Frontal cortex (tissue), 3 donors: ENCODE measurements at regions not wholly inside any gene's neighbourhood (a gene's known extent, or its start where the extent isn't known, plus 50 kb on each side); places are given as distances from the start of the nearest gene placed in this dataset.
"Not testable (repeated sequence)": the region's sequence is repeated elsewhere in the genome, so short reads cannot be mapped to it uniquely, and the experiment has no call there.

ENCODE experiments used
- DNase-seq, 2 donors: peaks; one replicate each; pipeline ENCODE4 v3.0.0; 2012; ENCODE audit warnings: low spot score in 2 of 2
- FAIRE-seq: peaks from 2 replicates; lab custom pipeline; 2012; peaks lifted over from hg19 to GRCh38; lab: Jason Lieb, UNC
- donor health status: control.
- donor health status: control.
- donor health status: control.

DNA sequence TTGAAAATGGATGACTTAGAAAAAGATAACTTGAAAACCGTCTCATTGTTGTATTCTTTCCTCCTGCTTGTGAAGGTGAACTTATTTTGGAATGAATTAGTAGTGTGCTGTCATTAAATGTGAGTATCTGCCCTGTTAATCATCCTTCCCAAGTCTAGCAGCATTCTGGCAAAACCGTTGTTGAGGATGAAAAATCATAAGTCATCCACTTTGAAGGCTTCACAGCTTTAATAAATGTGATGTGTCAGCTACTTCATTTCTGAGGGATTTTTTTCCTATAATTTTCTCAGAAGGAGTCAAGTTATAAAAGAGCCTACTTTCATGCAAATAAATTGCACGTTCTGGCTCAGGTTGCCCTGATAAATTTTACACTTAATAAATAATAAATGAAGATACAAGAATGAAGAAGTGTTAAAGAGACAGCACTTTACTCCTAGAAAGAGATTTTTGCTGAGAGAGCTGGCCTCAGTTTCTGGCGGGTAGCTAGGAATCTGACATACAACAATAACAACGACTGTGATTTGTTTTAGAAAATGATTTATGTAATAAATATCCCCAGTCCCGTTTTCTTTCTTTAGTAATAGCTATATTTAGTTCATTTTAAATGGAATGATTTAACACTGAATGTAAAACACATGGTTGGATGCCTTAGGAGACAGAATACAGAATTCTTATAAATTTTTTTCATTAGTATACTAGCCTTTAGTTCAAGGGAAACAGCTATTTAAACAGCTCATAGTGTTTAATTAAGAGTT lies 516.5 kb upstream of the KLF6 start:
- FAIRE-seq (no peak), DNase-seq (no peak)

DNA sequence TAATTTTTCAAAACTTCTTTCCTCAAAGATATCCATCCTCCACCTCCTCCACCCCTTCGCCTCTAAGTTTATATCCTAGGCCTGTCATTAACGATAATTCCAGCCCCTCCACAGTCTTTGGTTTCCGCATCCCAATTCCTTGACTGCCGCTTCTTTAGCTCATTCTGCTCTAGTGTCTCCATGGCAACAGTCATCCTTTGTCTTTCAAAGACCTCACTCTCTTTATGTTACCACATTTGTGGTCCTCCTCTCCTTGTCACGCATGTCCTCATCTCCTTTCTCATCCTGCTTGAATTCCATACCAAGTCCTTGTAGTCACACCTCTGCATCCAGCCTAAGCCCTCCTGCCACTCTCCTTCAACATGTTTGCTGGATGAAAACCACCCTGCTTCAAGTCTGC lies 511.2 kb upstream of the KLF6 start:
- FAIRE-seq: no peak
- no peak for DNase-seq

DNA sequence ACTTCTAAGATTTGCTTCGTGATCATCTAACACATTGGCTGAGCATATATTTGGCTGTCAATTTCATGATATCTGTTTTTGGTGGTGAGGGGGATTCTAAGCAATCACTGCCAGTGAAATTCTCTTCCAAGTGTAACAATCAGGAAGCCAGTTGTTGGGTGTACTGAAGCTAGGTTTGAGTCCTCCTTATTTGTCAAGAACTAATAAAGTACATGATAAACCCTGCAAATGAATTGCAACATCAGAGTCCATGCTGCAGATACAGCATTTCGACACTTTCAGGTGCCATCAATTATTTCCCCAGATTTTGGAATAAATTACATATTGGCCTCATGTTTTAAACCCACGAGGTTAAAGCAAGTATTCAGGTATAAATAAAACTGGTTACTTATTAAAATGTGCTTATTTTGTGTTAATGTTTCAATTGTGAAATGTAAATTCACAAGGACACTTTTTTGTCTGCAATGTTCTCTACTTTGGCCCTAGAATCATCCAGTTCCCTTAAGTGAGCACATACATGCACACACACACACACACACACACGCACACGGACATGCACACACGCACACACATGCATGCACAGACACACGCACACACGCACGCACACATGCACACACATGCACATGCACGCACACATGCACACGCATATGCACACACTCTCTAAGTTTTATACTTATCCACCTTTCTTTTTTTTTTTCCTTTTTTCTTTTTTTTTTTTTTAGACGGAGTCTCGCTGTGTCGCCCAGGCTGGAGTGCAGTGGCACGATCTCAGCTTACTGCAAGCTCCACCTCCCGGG lies 510.2 kb upstream of the KLF6 start:
- FAIRE-seq (no peak), DNase-seq (no peak)

DNA sequence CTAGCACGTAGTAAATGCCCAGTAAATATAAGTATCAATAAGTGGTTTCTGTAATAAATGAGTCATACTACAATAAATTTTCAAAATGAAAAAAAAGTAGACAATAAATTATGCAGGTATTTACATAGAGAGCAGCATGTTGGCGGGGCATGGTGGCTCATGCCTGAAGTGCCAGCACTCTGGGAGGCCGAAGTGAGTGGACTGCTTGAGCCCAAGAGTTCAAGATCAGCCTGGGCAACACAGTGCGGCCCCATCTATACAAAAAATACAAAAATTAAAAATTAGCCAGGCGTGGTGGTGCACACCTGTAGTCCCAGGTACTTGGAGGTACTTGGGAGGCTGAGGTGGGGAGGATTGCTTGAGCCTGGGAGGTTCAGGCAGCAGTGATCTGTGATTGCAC lies 509.3 kb upstream of the KLF6 start:
- FAIRE-seq: no peak
- no peak for DNase-seq

DNA sequence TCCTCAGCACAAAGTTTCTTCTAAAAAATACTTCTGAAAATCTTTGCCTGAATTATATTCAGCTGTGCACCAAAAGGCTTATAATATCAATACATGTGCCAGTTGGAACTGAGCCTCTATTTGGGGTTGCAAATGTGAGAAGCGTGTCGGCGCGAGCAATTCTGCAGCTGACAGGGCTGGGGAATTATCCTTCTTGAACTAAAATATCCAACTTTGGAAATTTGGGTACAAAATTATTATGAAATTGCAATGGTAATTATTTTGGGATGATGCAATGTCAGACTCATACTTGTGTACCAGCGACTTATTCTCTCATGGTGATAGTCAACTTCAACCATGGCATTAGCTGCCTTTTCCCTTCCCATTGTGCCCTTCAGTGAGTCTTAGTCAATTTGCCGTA lies 507.0 kb upstream of the KLF6 start:
- no peak for FAIRE-seq
- DNase-seq: no peak

DNA sequence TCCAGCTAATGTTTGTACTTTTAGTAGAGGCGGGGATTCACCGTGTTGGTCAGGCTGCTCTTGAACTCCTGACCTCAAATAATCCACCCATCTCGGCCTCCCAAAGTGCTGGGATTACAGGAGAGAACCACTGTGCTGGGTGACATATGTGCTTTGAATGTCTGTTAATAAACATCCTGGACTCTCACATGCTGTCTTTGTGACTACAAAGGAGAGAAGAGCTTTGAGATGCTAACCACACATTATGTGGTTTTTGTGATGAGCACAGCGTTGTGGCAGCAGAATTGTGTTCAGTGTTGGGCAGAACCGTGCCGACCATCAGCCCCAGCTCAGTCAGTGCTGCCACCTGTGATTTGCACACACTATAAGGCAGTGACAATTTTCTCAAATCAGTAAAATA lies 500.1 kb upstream of the KLF6 start:
- FAIRE-seq: no peak
- DNase-seq: no peak

- FAIRE-seq: no peak
- DNase-seq: no peak
These were observed 499.0 kb upstream of the KLF6 start for GRCh38 chr10:4283846-4284610.

- FAIRE-seq (no peak), DNase-seq (no peak)
These were observed 497.5 kb upstream of the KLF6 start for GRCh38 chr10:4282496-4282895.

GRCh38 chr10:4281190-4281825 lies 496.3 kb upstream of the KLF6 start:
- DNase-seq (no peak), FAIRE-seq (no peak)

- DNase-seq: no peak
- FAIRE-seq: no peak
These were observed 495.6 kb upstream of the KLF6 start for GRCh38 chr10:4280461-4281189.

DNA sequence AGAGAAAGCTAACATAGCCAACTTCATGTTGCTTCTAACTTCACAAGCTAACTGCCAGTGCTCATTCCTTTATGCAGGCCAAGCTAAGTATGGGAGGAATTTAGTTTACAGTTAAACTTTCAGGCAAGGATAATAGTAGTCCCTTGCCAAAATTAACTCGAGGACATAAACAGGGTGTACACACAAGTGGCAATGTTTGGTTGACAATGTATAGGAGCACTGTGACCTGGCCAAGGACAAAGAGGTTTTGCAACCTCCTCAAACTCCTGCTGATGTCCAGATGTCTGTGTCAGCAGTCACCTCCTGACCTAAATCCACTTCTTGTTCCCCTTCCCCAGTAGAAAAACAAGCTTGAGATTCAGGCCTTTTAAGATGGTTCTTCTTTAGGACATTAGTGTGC lies 494.6 kb upstream of the KLF6 start:
- DNase-seq (no peak), FAIRE-seq (no peak)

DNA sequence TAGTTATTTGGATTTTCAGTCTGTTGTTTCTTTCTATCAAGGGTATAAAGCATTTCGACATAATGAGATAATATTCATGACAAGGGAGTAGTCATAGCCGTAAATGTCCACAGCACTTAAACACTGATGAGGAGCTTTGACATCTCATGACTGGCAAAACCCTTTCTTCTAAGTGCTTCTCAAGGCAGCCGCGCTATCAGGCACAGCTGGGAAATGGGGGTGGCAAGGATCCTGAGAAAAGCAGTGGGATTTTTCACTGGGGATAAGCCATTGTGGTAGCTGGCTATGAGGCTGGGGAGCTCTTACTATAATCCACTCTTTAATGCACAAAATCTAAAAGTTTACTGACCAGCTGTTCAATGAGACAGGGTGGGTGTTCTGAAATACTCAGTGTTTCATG lies 493.2 kb upstream of the KLF6 start:
- no peak for DNase-seq
- no peak for FAIRE-seq

DNA sequence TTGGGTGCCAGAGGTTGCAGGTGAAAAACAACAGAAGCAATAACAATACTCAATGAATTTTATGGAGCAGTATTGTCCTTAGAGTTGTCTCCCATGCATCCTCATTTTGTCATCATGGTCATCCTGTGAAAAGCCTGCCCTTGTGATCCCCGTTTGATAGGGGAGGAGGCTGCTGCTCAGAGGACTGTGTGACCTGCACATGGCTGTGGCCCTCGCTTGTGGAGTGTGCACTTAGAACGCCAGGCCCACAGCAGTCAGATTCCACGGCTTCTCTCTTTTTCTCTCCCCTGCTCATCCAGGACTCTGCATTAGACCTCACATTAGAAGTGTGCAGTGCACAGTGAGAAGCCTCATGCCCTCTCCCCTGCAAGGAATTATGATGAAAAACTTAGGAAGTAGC lies 491.1 kb upstream of the KLF6 start:
- DNase-seq (no peak), FAIRE-seq (no peak)

DNA sequence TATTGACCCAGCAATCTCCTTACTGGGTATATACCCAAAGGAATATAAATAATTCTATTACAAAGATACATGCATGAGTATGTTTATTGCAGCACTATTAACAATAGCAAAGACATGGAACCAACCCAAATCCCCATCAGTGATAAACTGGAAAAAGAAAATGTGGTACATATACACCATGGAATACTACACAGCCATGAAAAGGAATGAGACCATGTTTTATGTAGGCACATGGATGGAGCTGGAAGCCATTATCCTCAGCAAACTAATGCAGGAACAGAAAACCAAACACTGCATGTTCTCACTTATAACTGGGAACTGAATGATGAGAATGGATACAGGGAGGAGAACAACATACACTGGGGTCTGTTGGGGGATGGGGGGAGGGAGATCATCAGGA lies 489.7 kb upstream of the KLF6 start:
- not testable (repeated sequence) for FAIRE-seq, DNase-seq

DNA sequence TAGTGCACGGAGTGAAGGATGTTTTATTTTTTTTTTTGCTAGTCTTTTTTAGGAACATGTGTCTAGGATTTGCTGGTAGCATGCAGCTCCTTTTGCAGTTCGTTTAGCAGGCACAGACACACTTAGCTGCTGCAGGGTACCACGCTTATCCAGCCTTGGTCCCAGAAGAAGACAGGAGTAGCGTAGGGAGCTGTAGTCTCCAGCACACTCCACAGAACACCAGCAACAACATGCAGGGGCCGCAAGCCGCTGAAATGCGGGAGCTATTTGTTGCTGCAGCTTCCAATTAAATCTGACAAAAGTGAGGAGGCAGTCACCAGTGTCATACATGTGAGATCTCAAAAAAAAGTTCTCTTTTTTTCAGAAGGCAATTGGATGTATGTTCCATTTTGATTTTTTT lies 486.2 kb upstream of the KLF6 start:
- FAIRE-seq (no peak), DNase-seq (no peak)

DNA sequence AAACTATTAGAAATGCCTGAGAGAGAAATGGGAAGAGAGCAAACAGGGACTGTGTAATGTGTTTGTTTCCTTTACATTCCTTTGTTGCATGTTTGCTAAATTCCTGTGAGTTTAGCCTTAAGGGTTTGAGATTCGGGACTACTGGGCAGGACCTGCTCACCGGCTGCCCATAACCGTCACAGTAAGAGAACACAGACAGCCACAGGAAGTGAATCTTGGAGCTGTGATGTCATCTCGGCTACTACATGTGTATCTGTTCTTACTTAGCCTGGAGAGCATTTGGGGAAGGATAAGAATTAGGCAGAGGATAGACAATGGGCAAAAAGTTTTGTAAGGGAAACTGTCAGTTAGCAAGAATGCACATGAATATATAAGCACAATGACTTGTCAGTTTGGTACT lies 485.1 kb upstream of the KLF6 start:
- DNase-seq: no peak
- FAIRE-seq: no peak

- not testable (repeated sequence) for FAIRE-seq, DNase-seq
These were observed 483.5 kb upstream of the KLF6 start for GRCh38 chr10:4268490-4268889.

DNA sequence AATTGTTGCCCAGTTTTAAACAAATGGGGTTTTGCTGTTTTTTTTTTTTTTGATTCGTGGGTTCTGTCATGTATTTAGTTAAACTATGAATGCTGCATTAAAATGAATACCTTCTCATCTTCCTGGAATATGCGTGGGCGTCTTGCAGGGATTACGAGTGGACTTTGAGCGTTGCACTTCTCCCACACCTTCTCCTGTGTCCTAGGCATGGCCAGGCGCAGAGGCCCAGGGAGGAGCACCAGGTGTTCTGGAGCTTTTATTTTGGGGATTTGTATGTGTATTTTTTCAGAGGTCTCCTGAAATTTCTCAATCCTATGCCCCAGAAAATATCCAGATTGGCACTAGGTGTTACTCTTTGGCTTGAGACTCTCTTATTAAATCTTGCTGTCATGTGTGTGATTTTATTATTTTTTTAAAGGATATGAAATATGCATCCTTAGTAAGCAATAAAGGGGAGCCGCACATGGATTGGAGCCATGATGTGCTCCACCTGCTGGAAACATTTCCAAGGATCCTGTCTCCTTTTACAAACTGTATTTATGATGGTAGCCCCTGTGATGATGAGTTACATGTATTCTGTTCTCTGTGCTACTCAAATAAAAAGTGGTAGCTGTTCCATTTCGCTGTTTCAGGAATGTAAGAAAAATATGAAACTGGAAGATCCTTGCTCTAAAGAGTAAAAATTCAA lies 482.2 kb upstream of the KLF6 start:
- FAIRE-seq (no peak), DNase-seq (no peak)

DNA sequence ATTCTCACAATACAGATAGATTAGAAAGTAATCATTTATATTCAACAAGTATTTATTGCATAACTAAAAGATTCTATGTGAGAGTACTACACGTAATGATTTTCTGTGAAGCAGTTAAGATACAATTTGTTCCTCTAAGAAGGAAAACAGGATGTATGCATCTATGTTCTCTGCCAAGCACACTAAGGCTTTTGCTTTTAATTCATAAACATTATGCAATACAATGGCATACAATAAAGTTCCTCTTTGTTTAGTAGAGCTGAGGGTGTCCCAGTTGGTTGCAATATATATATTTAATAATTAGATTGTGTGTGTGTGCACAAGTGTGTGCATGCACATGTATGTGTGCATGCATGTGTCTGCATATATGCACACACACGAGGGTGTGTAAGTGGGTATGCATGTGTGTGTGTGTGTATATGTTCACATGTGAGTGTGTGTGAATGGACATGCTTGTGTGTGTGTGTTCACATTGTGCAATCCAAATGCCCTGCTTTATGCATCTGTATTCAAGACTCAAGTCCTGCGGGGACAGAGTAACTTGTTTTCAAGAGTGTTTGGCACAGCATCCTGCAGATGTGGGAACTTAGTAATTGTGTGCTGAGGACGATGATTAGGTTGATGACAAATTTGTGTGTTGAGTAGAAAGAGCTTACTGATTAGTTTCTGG lies 481.5 kb upstream of the KLF6 start:
- FAIRE-seq: no peak

More for the DNA sequence above, 481.5 kb upstream of the KLF6 start:
- no peak for DNase-seq
